ENCODE measurements at regions not wholly inside any gene's neighbourhood (a gene's known extent, or its start where the extent isn't known, plus 50 kb on each side); places are given as distances from the start of the nearest gene placed in this dataset.

DNA sequence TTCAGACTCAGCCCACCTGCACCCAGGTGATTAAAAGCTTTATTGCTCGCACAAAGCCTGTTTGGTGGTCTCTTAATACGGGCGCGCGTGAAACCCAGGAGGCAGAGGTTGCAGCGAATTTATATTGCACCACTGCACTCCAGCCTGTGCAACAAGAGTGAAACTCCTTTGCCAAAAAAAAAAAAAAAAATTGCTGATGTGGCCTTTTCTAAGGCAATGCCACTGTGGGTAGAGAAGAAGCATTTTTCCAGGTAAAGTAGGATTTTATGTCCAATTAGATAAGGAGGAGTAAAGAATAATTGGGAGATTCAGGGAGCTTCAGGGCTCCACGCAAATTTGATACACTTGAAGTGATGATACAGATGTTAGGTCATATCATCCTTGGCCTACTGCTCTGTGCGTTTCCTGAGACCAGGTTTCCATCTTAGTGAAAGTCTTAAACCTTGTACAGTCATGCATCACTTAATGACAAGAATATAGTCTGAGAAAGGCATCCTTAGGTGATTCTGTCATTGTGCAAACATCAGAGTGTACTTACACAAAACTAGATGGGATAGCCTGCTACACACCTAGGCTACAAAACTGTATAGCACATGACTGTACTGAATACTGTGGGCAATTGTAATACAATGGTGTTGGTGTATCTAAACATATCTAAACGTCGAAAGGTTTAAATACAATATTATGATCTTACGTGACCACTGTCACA is 150.9 kb downstream of the SPRY2 start:
- no peaks in the 10 kb centered on the region for H3K36me3 ChIP-seq (ENCODE audit: control insufficient read depth, insufficient read depth, low read length)
- no peaks in the 10 kb centered on the region for H3K27me3 ChIP-seq (ENCODE audit: control insufficient read depth, insufficient read depth, low read length)
- H3K27ac ChIP-seq (ENCODE audit: low read depth, low read length) = no peak overlapping the region
- H3K4me3 ChIP-seq (ENCODE audit: low read depth, low read length) = no peak overlapping the region
- no peaks in the 10 kb centered on the region for H3K9me3 ChIP-seq (ENCODE audit: control insufficient read depth, insufficient read depth, low read length)
- WGBS (ENCODE audit: insufficient coverage) = 77% methylated on average over 7 of the region's 11 CpGs
- no peak for DNase-seq (ENCODE audit: low read depth in 4 of 6, low spot score in 6 of 6)
- H3K4me1 ChIP-seq (ENCODE audit: control insufficient read depth, insufficient read depth, low read length) = no peaks in the 10 kb centered on the region

GRCh38 chr13:80180740-80181355 is 160.1 kb downstream of the SPRY2 start:
- Histone ChIP-seq H3K27me3 (ENCODE audit: control insufficient read depth, insufficient read depth, low read length) (no peaks in the 10 kb centered on the region), H3K27ac (ENCODE audit: low read depth, low read length) (no peak overlapping the region), H3K4me3 (ENCODE audit: low read depth, low read length) (no peak overlapping the region), H3K4me1 (ENCODE audit: control insufficient read depth, insufficient read depth, low read length) (no peaks in the 10 kb centered on the region), H3K9me3 (ENCODE audit: control insufficient read depth, insufficient read depth, low read length) (no peaks in the 10 kb centered on the region), H3K36me3 (ENCODE audit: control insufficient read depth, insufficient read depth, low read length) (no peaks in the 10 kb centered on the region)
- peak in 2 of 6 donors; percentile 34 to 45 for DNase-seq (ENCODE audit: low read depth in 4 of 6, low spot score in 6 of 6)
- WGBS (ENCODE audit: insufficient coverage) = 65% methylated on average over 7 of the region's 8 CpGs

DNA sequence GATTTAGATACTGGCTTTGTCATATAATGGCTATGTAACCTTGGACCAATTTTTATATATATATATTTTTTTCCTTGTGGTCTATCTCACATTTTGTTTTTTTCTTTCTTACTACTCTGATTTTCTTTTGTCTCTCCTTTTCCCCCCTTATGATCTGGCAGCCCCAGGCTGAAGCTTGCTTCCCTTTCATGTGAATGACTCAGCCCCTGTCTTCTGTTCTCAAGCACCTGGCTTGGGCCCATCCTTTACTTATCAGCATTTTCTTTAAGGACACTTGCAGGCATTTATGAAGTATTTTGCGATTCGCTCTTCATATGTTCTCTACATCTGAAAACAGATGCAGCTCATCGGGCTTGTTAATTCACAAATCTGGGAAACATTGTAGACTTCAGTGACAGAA is 163.6 kb downstream of the SPRY2 start:
- no CpG with 5 or more reads among the region's 3 CpGs for whole genome bisulfite sequencing (ENCODE audit: insufficient coverage)
- Histone ChIP-seq H3K9me3 (ENCODE audit: control insufficient read depth, insufficient read depth, low read length) (no peaks in the 10 kb centered on the region), H3K4me3 (ENCODE audit: low read depth, low read length) (no peak overlapping the region), H3K36me3 (ENCODE audit: control insufficient read depth, insufficient read depth, low read length) (no peaks in the 10 kb centered on the region), H3K27ac (ENCODE audit: low read depth, low read length) (no peak overlapping the region), H3K27me3 (ENCODE audit: control insufficient read depth, insufficient read depth, low read length) (no peaks in the 10 kb centered on the region), H3K4me1 (ENCODE audit: control insufficient read depth, insufficient read depth, low read length) (no peaks in the 10 kb centered on the region)
- no peak for DNase-seq (ENCODE audit: low read depth in 4 of 6, low spot score in 6 of 6)

- Histone ChIP-seq H3K4me1 (ENCODE audit: control insufficient read depth, insufficient read depth, low read length) (no peaks in the 10 kb centered on the region), H3K4me3 (ENCODE audit: low read depth, low read length) (no peak overlapping the region), H3K27me3 (ENCODE audit: control insufficient read depth, insufficient read depth, low read length) (no peaks in the 10 kb centered on the region), H3K36me3 (ENCODE audit: control insufficient read depth, insufficient read depth, low read length) (no peaks in the 10 kb centered on the region), H3K9me3 (ENCODE audit: control insufficient read depth, insufficient read depth, low read length) (no peaks in the 10 kb centered on the region), H3K27ac (ENCODE audit: low read depth, low read length) (no peak overlapping the region)
- peak in 1 of 6 donors; percentile 31 for DNase-seq (ENCODE audit: low read depth in 4 of 6, low spot score in 6 of 6)
- 41% methylated on average over 2 of the region's 2 CpGs for WGBS (ENCODE audit: insufficient coverage)
Measured at GRCh38 chr13:80173224-80173623, 167.7 kb downstream of the SPRY2 start.

- no peaks in the 10 kb centered on the region for H3K36me3 ChIP-seq (ENCODE audit: control insufficient read depth, insufficient read depth, low read length)
- H3K9me3 ChIP-seq (ENCODE audit: control insufficient read depth, insufficient read depth, low read length) = no peaks in the 10 kb centered on the region
- DNase-seq (ENCODE audit: low read depth in 4 of 6, low spot score in 6 of 6) = no peak
- WGBS (ENCODE audit: insufficient coverage) = 81% methylated on average over 3 of the region's 4 CpGs
- H3K27me3 ChIP-seq (ENCODE audit: control insufficient read depth, insufficient read depth, low read length) = no peaks in the 10 kb centered on the region
- no peak overlapping the region for H3K4me3 ChIP-seq (ENCODE audit: low read depth, low read length)
- H3K27ac ChIP-seq (ENCODE audit: low read depth, low read length) = no peak overlapping the region
- H3K4me1 ChIP-seq (ENCODE audit: control insufficient read depth, insufficient read depth, low read length) = no peaks in the 10 kb centered on the region
Measured at GRCh38 chr13:80171096-80171495, 169.8 kb downstream of the SPRY2 start.

DNA sequence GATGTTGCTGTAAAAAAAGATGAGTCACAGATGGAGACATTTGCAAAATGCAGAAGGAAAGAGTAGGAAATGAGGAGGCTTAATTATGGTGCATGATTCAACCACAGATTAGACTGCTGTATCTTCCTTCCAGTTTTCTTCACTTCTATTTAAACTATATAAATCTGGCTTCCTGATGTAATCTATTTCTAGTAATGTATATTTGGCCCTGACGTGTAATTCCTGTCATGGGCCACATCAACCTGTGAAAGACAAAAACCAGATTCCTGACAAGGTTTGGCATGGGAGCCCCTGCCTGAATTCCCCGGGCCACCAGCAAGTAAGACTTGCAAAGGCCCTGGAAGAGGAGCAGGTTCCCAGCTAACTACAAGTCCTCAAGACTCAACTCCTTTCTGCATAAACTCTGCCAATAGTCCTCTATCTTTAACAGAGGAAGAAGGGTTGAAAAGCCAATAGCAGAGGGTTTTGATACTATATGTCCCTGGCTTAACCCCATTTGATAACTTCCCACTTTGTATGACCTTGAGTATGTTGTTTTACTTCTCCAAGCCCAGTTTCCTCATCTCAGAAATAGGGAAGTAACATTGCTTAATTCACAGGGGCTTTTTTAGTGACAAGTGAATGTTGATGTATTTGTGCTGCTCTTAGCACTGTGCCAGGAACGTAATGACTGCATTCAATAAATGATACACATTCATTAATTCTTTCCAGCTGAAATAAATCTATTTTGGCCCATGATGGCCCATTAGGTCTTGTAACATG is 172.7 kb downstream of the SPRY2 start:
- Histone ChIP-seq H3K9me3 (ENCODE audit: control insufficient read depth, insufficient read depth, low read length) (no peaks in the 10 kb centered on the region), H3K4me1 (ENCODE audit: control insufficient read depth, insufficient read depth, low read length) (no peaks in the 10 kb centered on the region), H3K4me3 (ENCODE audit: low read depth, low read length) (no peak overlapping the region), H3K27me3 (ENCODE audit: control insufficient read depth, insufficient read depth, low read length) (no peaks in the 10 kb centered on the region), H3K36me3 (ENCODE audit: control insufficient read depth, insufficient read depth, low read length) (no peaks in the 10 kb centered on the region), H3K27ac (ENCODE audit: low read depth, low read length) (no peak overlapping the region)
- WGBS (ENCODE audit: insufficient coverage) = 100% methylated on average over 1 of the region's 3 CpGs
- no peak for DNase-seq (ENCODE audit: low read depth in 4 of 6, low spot score in 6 of 6)

DNA sequence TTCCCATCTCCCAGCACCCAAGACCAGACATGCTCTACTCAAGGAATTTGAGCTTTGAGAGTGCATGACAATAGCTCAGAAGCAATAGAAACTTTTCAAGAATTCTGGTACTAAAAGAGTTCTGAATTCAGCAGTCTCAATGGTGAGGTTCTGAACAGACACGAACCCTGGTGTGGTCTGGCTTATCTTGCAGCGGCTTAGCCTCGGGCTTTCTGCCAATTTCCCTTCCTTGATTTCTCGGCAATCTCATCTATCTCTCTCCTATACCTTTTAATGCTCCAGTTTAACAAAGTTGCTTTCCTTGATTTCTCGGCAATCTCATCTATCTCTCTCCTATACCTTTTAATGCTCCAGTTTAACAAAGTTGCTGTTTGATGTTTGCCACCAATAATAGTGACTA is 174.6 kb downstream of the SPRY2 start:
- H3K27me3 ChIP-seq (ENCODE audit: control insufficient read depth, insufficient read depth, low read length) = no peaks in the 10 kb centered on the region
- 79% methylated on average over 3 of the region's 5 CpGs for WGBS (ENCODE audit: insufficient coverage)
- no peaks in the 10 kb centered on the region for H3K4me1 ChIP-seq (ENCODE audit: control insufficient read depth, insufficient read depth, low read length)
- no peaks in the 10 kb centered on the region for H3K36me3 ChIP-seq (ENCODE audit: control insufficient read depth, insufficient read depth, low read length)
- no peak overlapping the region for H3K4me3 ChIP-seq (ENCODE audit: low read depth, low read length)
- no peak for DNase-seq (ENCODE audit: low read depth in 4 of 6, low spot score in 6 of 6)
- H3K9me3 ChIP-seq (ENCODE audit: control insufficient read depth, insufficient read depth, low read length) = no peaks in the 10 kb centered on the region
- no peak overlapping the region for H3K27ac ChIP-seq (ENCODE audit: low read depth, low read length)

DNA sequence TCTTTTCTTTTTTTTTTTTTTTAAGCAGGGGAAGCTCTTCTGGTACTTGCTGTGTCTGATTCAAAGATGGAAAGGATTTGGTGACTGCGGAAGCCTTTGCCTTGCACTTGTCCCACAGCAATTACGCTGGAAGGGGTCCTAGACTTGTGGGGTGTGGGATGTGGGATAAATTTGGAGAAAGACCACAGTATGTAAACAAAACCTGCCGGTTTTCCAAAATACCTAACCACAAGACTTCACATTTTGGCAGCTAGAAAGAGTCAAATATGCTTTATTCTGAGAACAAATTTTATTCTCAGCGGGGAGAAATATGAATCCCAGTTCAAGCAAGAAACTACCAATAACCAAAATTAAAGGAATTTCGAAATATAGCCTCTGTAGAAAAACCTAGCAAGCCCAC is 176.5 kb downstream of the SPRY2 start:
- no peaks in the 10 kb centered on the region for H3K36me3 ChIP-seq (ENCODE audit: control insufficient read depth, insufficient read depth, low read length)
- H3K27ac ChIP-seq (ENCODE audit: low read depth, low read length) = no peak overlapping the region
- no peaks in the 10 kb centered on the region for H3K27me3 ChIP-seq (ENCODE audit: control insufficient read depth, insufficient read depth, low read length)
- WGBS (ENCODE audit: insufficient coverage) = no CpG with 5 or more reads among the region's 5 CpGs
- H3K4me3 ChIP-seq (ENCODE audit: low read depth, low read length) = no peak overlapping the region
- H3K4me1 ChIP-seq (ENCODE audit: control insufficient read depth, insufficient read depth, low read length) = no peaks in the 10 kb centered on the region
- DNase-seq (ENCODE audit: low read depth in 4 of 6, low spot score in 6 of 6) = no peak
- H3K9me3 ChIP-seq (ENCODE audit: control insufficient read depth, insufficient read depth, low read length) = no peaks in the 10 kb centered on the region

GRCh38 chr13:80161896-80162295 is 179.0 kb downstream of the SPRY2 start:
- H3K27ac ChIP-seq (ENCODE audit: low read depth, low read length) = no peak overlapping the region
- H3K36me3 ChIP-seq (ENCODE audit: control insufficient read depth, insufficient read depth, low read length) = no peaks in the 10 kb centered on the region
- no peaks in the 10 kb centered on the region for H3K4me1 ChIP-seq (ENCODE audit: control insufficient read depth, insufficient read depth, low read length)
- 100% methylated on average over 2 of the region's 5 CpGs for WGBS (ENCODE audit: insufficient coverage)
- H3K9me3 ChIP-seq (ENCODE audit: control insufficient read depth, insufficient read depth, low read length) = no peaks in the 10 kb centered on the region
- DNase-seq (ENCODE audit: low read depth in 4 of 6, low spot score in 6 of 6) = no peak
- H3K27me3 ChIP-seq (ENCODE audit: control insufficient read depth, insufficient read depth, low read length) = no peaks in the 10 kb centered on the region
- no peak overlapping the region for H3K4me3 ChIP-seq (ENCODE audit: low read depth, low read length)
